MCF 10A (cell line): ENCODE measurements at regions not wholly inside any gene's neighbourhood (a gene's known extent, or its start where the extent isn't known, plus 50 kb on each side); places are given as distances from the start of the nearest gene placed in this dataset.

ENCODE experiments used
- BruUV-seq: library from RNA; stranded (reverse); fragments of 400-500 nt; replicated peaks from 2 replicates; lab custom pipeline; 2021; lab: Mats Ljungman, UMichigan
- CTCF ChIA-PET: fragments of 300-600 bp; sonication (Branson Sonifier 250); formaldehyde crosslinking; extraction: SDS; loops from one replicate; lab custom pipeline; 2021; ENCODE audit warnings: antibody characterized with exemption, inconsistent platforms; lab: Yijun Ruan, JAX
- POLR2A ChIA-PET: fragments of 300-600, 350-650 bp; sonication (Branson Sonifier 250); formaldehyde crosslinking; extraction: SDS; loops from one replicate; lab custom pipeline; 2020; ENCODE audit warnings: antibody characterized with exemption, inconsistent platforms; lab: Yijun Ruan, JAX
- DNase-seq: peaks from one replicate; pipeline ENCODE4 v3.0.0-alpha.2; 2018; ENCODE audit not compliant: unreplicated experiment
- H3K27ac Mint-ChIP-seq: one replicate; pipeline ENCODE4 v1.8.0; 2022; ENCODE audit warnings: mild to moderate bottlenecking, low read depth, mixed read lengths; ENCODE audit not compliant: unreplicated experiment
- H3K27me3 Mint-ChIP-seq: one replicate; pipeline ENCODE4 v1.8.0; 2022; ENCODE audit warnings: mixed read lengths; ENCODE audit not compliant: insufficient read depth, unreplicated experiment
- H3K36me3 Mint-ChIP-seq: one replicate; pipeline ENCODE4 v1.8.0; 2022; ENCODE audit warnings: mild to moderate bottlenecking, moderate library complexity, mixed read lengths; ENCODE audit not compliant: insufficient read depth, unreplicated experiment
- H3K4me1 Mint-ChIP-seq: one replicate; pipeline ENCODE4 v1.8.0; 2022; ENCODE audit warnings: mixed read lengths; ENCODE audit not compliant: insufficient read depth, unreplicated experiment
- H3K4me3 Mint-ChIP-seq: one replicate; pipeline ENCODE4 v1.8.0; 2022; ENCODE audit warnings: mild to moderate bottlenecking, moderate library complexity, mixed read lengths; ENCODE audit not compliant: unreplicated experiment
- H3K9me3 Mint-ChIP-seq: one replicate; pipeline ENCODE4 v1.8.0; 2022; ENCODE audit warnings: mixed read lengths; ENCODE audit not compliant: unreplicated experiment
- CTCF ChIP-seq: fragments of 200-600 bp; IDR thresholded peaks from one replicate; pipeline ENCODE4 v1.8.0; 2022; ENCODE audit warnings: antibody characterized with exemption, mild to moderate bottlenecking; ENCODE audit not compliant: unreplicated experiment
- intact Hi-C: fragments of 100-400 bp; cut with micrococcal nuclease; formaldehyde crosslinking; loops from 2 replicates; pipeline ENCODE4 v1.14.1; 2022

- CTCF ChIA-PET = no interaction called here
- intact Hi-C loops = no loop called here
- no TSS peak for BruUV-seq
- DNase-seq = no peak
- Mint-ChIP-seq H3K9me3 (peaks cover 7% of the 10 kb centered on the region), H3K4me3 (no peak overlapping the region), H3K27me3 (no peaks in the 10 kb centered on the region), H3K4me1 (peaks cover 5% of the 10 kb centered on the region), H3K36me3 (no peaks in the 10 kb centered on the region), H3K27ac (no peak overlapping the region)
- POLR2A ChIA-PET = no interaction called here
- no peak for TF ChIP-seq CTCF
Measured at GRCh38 chr4:27947302-27947701, 1086.7 kb downstream of the STIM2 start.

- Mint-ChIP-seq H3K4me3 (no peak overlapping the region), H3K9me3 (no peaks in the 10 kb centered on the region), H3K27me3 (no peaks in the 10 kb centered on the region), H3K4me1 (no peaks in the 10 kb centered on the region), H3K27ac (no peak overlapping the region), H3K36me3 (no peaks in the 10 kb centered on the region)
- no peak for TF ChIP-seq CTCF
- no TSS peak for BruUV-seq
- POLR2A ChIA-PET = no interaction called here
- intact Hi-C loops = no loop called here
- CTCF ChIA-PET = no interaction called here
- no peak for DNase-seq
Measured at GRCh38 chr4:27964095-27964494, 1103.5 kb downstream of the STIM2 start.

GRCh38 chr4:27966664-27967063 lies 1106.0 kb downstream of the STIM2 start:
- Mint-ChIP-seq H3K9me3 (no peaks in the 10 kb centered on the region), H3K4me1 (no peaks in the 10 kb centered on the region), H3K36me3 (no peaks in the 10 kb centered on the region), H3K4me3 (no peak overlapping the region), H3K27ac (no peak overlapping the region), H3K27me3 (no peaks in the 10 kb centered on the region)
- ChIA-PET CTCF (no interaction called here), POLR2A (no interaction called here)
- TF ChIP-seq CTCF = no peak
- DNase-seq = no peak
- intact Hi-C loops = no loop called here
- BruUV-seq = no TSS peak

GRCh38 chr4:27973056-27973455 lies 1112.4 kb downstream of the STIM2 start:
- no peak for DNase-seq
- Mint-ChIP-seq H3K27ac (no peak overlapping the region), H3K36me3 (no peaks in the 10 kb centered on the region), H3K4me1 (peaks cover 6% of the 10 kb centered on the region), H3K4me3 (no peak overlapping the region), H3K27me3 (no peaks in the 10 kb centered on the region), H3K9me3 (peaks cover 19% of the 10 kb centered on the region)
- ChIA-PET POLR2A (no interaction called here), CTCF (no interaction called here)
- no TSS peak for BruUV-seq
- intact Hi-C loops = no loop called here
- TF ChIP-seq CTCF = no peak
